RWPE1 (cell line): ENCODE measurements at regions not wholly inside any gene's neighbourhood (a gene's known extent, or its start where the extent isn't known, plus 50 kb on each side); places are given as distances from the start of the nearest gene placed in this dataset.

Experiments used
- CTCF ChIA-PET: fragments of 350-600 bp; sonication (Branson Sonifier 250); formaldehyde crosslinking; extraction: SDS; loops from one replicate; lab custom pipeline; 2021; lab: Yijun Ruan, JAX
- POLR2A ChIA-PET: fragments of 400-600 bp; formaldehyde crosslinking; extraction: SDS; loops from one replicate; lab custom pipeline; 2020; ENCODE audit warnings: antibody characterized with exemption; ENCODE audit not compliant: low non-redundant PET; lab: Yijun Ruan, JAX
- DNase-seq: peaks from one replicate; pipeline ENCODE4 v3.0.0; 2012; ENCODE audit warnings: low spot score
- H3K27ac ChIP-seq: fragments of 450-650 bp; 2 replicates; pipeline ENCODE4 v1.5.1; 2017
- TF ChIP-seq, protein P1 (sequence below): fragments of 450-650 bp; conservative IDR thresholded peaks from 2 replicates; pipeline ENCODE4 v1.5.1; 2017; ENCODE audit warnings: low read depth, mild to moderate bottlenecking

DNA sequence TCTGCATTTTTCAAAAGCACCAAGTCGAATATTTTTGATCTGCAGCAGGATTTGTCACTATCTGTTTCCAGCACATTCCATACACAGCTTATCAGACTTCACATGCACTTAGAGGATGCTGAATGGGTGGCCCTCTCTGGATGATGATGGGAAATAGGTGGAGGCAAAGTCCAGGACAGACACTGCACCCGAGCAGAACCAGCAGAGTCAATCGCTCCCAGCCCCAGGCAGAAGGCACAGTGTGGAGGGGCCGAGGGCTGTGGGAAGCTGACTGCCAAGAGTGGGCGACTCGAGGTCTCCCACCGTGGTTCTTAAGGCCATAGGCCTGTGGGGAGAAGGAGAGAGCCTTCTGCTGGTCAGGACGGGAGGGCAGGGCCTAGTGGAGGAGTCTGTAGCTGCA is 490.2 kb upstream of the MGMT start:
- POLR2A ChIA-PET, result no interaction called here
- no peak for DNase-seq

DNA sequence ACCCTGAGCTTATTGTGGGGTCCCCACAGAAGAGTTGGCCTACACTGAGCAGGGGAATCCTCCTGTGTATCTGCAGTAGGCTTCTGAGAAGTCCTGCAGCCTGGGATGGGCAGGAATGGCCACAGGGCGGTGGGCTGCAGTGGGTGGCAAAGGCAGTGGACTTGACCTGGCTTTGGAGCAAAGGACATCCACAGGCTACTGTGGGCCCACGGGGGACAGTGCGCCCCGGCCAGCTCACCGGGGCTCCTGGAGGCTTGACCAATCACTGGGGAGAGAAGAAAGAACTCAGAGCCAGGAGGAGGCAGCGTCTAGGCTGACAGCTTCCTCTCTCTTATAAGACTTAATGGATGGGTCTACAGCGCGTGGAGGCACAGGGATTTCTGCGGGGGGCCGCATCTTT is 488.8 kb upstream of the MGMT start:
- POLR2A ChIA-PET, result no interaction called here
- CTCF ChIA-PET, result interaction anchor here (0.9 kb wide), 1 partner anchor 8 kb away, joined by 3 read pairs; no protein-coding TSS in a partner anchor

More for the DNA sequence above, 490.2 kb upstream of the MGMT start:
- H3K27ac ChIP-seq, result no peak overlapping the region
- TF ChIP-seq, protein P1, sequence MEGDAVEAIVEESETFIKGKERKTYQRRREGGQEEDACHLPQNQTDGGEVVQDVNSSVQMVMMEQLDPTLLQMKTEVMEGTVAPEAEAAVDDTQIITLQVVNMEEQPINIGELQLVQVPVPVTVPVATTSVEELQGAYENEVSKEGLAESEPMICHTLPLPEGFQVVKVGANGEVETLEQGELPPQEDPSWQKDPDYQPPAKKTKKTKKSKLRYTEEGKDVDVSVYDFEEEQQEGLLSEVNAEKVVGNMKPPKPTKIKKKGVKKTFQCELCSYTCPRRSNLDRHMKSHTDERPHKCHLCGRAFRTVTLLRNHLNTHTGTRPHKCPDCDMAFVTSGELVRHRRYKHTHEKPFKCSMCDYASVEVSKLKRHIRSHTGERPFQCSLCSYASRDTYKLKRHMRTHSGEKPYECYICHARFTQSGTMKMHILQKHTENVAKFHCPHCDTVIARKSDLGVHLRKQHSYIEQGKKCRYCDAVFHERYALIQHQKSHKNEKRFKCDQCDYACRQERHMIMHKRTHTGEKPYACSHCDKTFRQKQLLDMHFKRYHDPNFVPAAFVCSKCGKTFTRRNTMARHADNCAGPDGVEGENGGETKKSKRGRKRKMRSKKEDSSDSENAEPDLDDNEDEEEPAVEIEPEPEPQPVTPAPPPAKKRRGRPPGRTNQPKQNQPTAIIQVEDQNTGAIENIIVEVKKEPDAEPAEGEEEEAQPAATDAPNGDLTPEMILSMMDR, result no peak
- CTCF ChIA-PET, result no interaction called here

DNA sequence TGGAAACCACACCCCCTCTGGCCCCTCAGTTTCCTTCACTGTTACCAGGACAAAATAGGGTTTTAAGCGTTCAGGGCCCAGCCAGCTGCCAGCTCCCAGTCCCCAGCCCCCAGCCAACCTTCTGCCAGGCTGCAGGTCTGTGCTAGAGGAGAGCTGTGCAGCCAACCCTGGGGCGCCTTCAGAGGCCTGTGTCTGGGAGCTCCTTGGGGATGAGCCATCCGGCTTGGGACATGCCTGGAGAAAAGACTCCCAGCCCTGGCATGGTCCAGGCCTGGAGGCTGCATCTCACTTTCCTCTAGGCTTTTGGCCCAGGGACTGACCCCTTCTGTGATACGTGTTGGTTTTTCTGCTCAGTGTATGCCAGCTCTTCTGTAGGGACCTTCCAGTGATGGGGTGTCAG is 487.6 kb upstream of the MGMT start:
- H3K27ac ChIP-seq, result no peak overlapping the region
- POLR2A ChIA-PET, result no interaction called here
- TF ChIP-seq, protein P1, result no peak
- DNase-seq, result no peak
- CTCF ChIA-PET, result no interaction called here

More for the DNA sequence above, 488.8 kb upstream of the MGMT start:
- no peak for DNase-seq
- no peak overlapping the region for H3K27ac ChIP-seq
- TF ChIP-seq, protein P1, result no peak

DNA sequence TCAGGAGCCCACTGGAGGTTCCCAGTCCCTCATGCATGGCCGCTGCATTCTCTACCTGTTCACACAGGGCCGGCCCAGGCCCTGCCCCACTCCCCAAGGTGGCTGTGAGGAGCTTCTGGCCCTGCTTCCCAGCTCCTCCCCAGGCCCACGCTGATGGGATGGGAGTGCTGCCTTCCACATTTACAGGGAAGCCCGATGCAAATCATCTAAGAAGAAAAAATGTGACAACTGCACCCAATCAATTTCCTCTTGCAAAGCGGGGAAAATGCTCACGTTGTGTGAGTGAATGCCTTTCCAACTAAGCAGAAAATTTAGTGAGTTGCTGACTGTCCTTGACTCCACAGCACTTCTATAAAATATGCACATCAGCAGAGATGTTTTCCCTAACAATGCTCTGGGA is 485.8 kb upstream of the MGMT start:
- no peak for DNase-seq
- CTCF ChIA-PET, result no interaction called here
- H3K27ac ChIP-seq, result no peak overlapping the region
- TF ChIP-seq, protein P1, result no peak
- POLR2A ChIA-PET, result no interaction called here

DNA sequence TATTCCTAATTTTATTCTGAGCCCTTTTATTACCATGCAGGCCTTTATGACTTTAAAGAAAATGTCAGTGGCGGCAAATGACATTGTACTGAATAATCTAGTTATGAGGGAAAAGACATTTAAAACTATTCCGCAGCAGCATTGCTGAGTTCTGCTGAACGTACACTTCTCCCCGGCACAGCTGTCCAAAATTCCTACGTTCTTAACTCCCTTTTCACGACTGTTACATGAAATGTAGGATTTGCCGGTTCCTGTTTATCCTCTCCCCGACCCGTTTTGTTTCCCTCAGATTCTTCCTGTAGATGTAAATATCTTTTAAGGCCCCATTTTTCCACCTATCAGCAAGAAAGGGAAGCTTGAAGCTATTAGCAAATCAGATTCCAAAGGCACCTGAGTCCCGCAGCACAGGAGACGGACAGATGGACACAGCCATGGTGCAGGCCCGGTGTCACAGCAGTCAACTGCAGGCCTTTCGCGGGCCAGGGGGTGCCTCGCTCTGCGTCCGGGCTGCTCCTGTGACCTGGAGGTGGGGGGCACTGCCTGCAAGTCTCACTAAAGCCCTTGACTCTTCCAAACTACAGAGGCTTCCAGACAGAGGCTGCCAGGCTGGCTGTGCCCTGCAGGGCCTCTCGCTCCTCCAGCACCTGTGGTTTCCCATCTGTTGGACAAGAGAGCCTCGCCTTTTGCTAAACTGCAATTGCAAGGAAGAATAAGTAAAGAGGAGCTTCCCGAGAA is 485.0 kb upstream of the MGMT start:
- H3K27ac ChIP-seq, result no peak overlapping the region
- TF ChIP-seq, protein P1, result no peak
- ChIA-PET CTCF (no interaction called here), POLR2A (no interaction called here)
- no peak for DNase-seq

DNA sequence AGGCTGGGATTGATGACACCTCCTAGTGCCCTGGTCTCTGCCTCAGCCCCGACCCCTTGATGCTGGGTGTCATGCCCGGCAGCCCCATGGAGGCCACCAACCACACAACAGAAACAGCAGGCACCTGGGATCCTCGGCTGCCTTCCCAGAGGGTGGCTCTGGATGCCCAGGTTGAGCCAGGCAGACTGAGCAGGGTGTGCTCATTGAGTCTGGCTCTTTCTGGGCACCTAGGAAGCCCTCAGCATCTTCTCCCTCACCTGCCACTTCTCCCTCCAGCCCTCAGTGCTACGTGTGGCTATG is 484.5 kb upstream of the MGMT start:
- DNase-seq, result no peak
- POLR2A ChIA-PET, result no interaction called here
- H3K27ac ChIP-seq, result no peak overlapping the region
- TF ChIP-seq, protein P1, result no peak
- CTCF ChIA-PET, result no interaction called here
